BLaER1 treated with 17β-estradiol and CSF1 and Interleukin-3, amounts not matched to agents 10 nM and 100 nM (cell line): ENCODE measurements at regions not wholly inside any gene's neighbourhood (a gene's known extent, or its start where the extent isn't known, plus 50 kb on each side); places are given as distances from the start of the nearest gene placed in this dataset.
"Not testable (repeated sequence)": the region's sequence is repeated elsewhere in the genome, so short reads cannot be mapped to it uniquely, and the experiment has no call there.

Source experiments
- H3K27ac ChIP-seq, 11 experiments: shearing (Covaris generic); formaldehyde crosslinking; 2 replicates each; pipeline ENCODE4 v1.8.1; 2022
- H3K27me3 ChIP-seq, 11 experiments: shearing (Covaris generic); formaldehyde crosslinking; 2 replicates each; pipeline ENCODE4 v1.8.1; 2022
- H3K36me3 ChIP-seq, 11 experiments: shearing (Covaris generic); formaldehyde crosslinking; 2 replicates each; pipeline ENCODE4 v1.8.1; 2022
- H3K4me1 ChIP-seq, 10 experiments: shearing (Covaris generic); formaldehyde crosslinking; 2 replicates each; pipeline ENCODE4 v1.8.1; 2022
- H3K4me2 ChIP-seq, 11 experiments: shearing (Covaris generic); formaldehyde crosslinking; 2 replicates each; pipeline ENCODE4 v1.8.1; 2022
- H3K4me3 ChIP-seq, 10 experiments: shearing (Covaris generic); formaldehyde crosslinking; 2 replicates each; pipeline ENCODE4 v1.8.1; 2022
- H3K9ac ChIP-seq, 11 experiments: shearing (Covaris generic); formaldehyde crosslinking; 2 replicates each; pipeline ENCODE4 v1.8.1; 2022
- H3K9me3 ChIP-seq, 11 experiments: shearing (Covaris generic); formaldehyde crosslinking; replicated peaks in 1 of 11; 2 replicates each; pipeline ENCODE4 v1.8.1; 2022
- H4K20me1 ChIP-seq, 11 experiments: shearing (Covaris generic); formaldehyde crosslinking; 2 replicates each; pipeline ENCODE4 v1.8.1; 2022
- Cebpa-rat ChIP-seq, 11 experiments: shearing (Covaris generic); IDR thresholded peaks; 2 replicates each; pipeline ENCODE4 v1.8.1; 2022

- H3K27ac ChIP-seq, H3K9ac ChIP-seq, H3K4me3 ChIP-seq, H3K4me2 ChIP-seq, H4K20me1 ChIP-seq, H3K4me1 ChIP-seq, H3K9me3 ChIP-seq, H3K36me3 ChIP-seq: not testable (repeated sequence)
- H3K27me3 ChIP-seq = peaks cover 21 to 76% (median 54%) of the 10 kb centered on the region in 11 experiments
These were observed 52.2 kb downstream of the HOXC4 start for GRCh38 chr12:54105809-54106208.

DNA sequence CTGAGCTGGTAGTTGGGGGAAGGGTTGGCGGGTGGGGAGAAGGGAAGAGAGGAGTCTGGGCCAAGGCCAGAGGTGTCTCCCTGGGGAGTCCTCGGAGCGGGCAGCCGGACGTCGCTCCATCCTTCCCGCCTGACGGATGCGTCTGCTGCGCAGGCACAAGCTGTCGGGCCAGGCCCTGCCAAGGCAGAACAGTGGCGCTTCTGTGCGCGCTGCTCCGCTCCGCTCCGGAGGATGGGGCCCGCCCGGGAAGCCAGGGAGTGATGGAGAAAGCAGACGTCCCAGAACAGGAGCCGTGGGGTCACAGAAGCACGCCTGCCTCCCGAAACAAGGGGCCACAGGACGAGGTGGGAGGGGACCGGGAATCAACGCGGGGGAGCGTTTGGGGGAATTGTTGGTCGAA lies 52.6 kb downstream of the HOXC4 start:
- not testable (repeated sequence) for H3K4me1 ChIP-seq, H3K9me3 ChIP-seq, H3K36me3 ChIP-seq, H3K4me3 ChIP-seq, H3K9ac ChIP-seq, H4K20me1 ChIP-seq, H3K4me2 ChIP-seq, H3K27ac ChIP-seq
- H3K27me3 ChIP-seq = peaks cover 21 to 75% (median 53%) of the 10 kb centered on the region in 11 experiments

DNA sequence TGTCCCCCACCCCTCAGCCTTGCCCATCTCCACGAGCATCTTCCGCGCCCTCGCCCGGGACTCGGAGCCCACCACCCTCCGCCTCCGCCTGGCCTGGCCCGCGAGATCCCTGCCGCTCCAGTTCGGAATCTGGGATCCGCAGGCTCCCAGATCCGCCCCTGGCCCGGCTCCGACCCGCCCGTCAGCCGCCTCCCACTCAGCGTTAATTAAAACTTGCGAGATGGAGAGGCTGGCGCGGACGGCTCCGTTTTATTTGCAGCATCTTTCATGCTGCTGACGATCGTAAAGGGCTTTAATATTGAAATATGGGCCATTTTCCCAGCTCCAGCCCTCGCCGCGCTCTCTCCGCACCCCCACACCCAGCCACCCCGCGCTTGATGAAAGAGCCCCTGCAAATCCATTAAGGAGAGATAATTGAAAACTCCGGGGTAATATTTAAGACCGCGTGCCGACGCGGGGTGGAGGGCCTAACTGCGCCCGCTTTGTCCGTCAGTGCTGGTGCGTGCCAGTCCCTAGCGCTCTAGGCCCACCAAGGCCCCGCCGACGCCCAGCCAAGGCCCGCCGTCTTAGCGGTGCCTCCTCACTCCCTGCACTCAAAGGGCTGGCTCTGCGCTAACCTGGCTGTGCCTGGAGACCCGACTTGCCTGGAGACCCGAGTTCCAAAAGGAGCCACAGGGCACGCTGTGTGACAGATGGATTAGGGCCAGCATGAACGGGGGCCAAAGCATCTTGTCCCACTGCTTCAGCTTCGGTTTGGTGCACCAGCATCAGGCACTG lies 53.4 kb downstream of the HOXC4 start:
- H3K27ac ChIP-seq, H3K9ac ChIP-seq, H3K36me3 ChIP-seq, H4K20me1 ChIP-seq, H3K9me3 ChIP-seq, H3K4me3 ChIP-seq, H3K4me2 ChIP-seq, H3K4me1 ChIP-seq: not testable (repeated sequence)
- H3K27me3 ChIP-seq = peaks cover 21 to 77% (median 59%) of the 10 kb centered on the region in 11 experiments

GRCh38 chr12:54112336-54112735 lies 58.7 kb downstream of the HOXC4 start:
- H3K4me3 ChIP-seq, H4K20me1 ChIP-seq, H3K36me3 ChIP-seq, H3K9ac ChIP-seq, H3K4me1 ChIP-seq, H3K27ac ChIP-seq, H3K4me2 ChIP-seq, H3K9me3 ChIP-seq: not testable (repeated sequence)
- H3K27me3 ChIP-seq = peaks cover 17 to 86% (median 70%) of the 10 kb centered on the region in 11 experiments

GRCh38 chr12:54116055-54116454 lies 62.4 kb downstream of the HOXC4 start:
- H3K27me3 ChIP-seq = peaks cover 12 to 75% (median 59%) of the 10 kb centered on the region in 11 experiments; a peak in 21 of 22 replicates
- H3K27ac ChIP-seq, H3K4me2 ChIP-seq, H3K9me3 ChIP-seq, H4K20me1 ChIP-seq, H3K36me3 ChIP-seq, H3K9ac ChIP-seq, H3K4me3 ChIP-seq: not testable (repeated sequence)
- H3K4me1 ChIP-seq = peaks cover 4 to 13% (median 9%) of the 10 kb centered on the region in 10 experiments; a peak in 14 of 20 replicates

- peaks cover 4 to 13% (median 9%) of the 10 kb centered on the region in 10 experiments; a peak in 14 of 20 replicates for H3K4me1 ChIP-seq
- not testable (repeated sequence) for H3K36me3 ChIP-seq, H3K9ac ChIP-seq, H4K20me1 ChIP-seq, H3K4me3 ChIP-seq, H3K27ac ChIP-seq, H3K4me2 ChIP-seq, H3K9me3 ChIP-seq
- peaks cover 20 to 75% (median 59%) of the 10 kb centered on the region in 11 experiments for H3K27me3 ChIP-seq
These were observed 63.8 kb downstream of the HOXC4 start for GRCh38 chr12:54117392-54117791.

DNA sequence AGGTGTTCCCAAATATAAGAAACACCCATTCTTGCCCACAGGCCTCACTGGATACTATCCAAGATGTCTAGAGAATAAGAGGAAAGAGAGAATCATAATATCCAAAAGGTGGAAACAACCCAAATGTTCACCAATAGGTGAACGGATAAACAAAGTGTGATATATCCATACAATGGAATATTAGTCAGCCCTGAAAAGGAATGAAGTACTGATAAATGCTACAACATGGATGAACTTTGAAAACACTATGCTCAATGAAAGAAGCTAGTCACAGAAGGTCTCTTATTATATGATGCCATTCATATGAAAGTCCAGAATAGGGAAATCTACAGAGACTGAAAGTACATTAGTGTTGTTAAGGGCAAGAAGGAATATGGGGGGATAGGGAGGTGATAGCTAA lies 65.4 kb downstream of the HOXC4 start:
- not testable (repeated sequence) for H3K4me2 ChIP-seq, H3K36me3 ChIP-seq, H3K4me3 ChIP-seq, H3K27ac ChIP-seq, H3K9ac ChIP-seq, H3K9me3 ChIP-seq, H4K20me1 ChIP-seq
- H3K27me3 ChIP-seq = peaks cover 31 to 77% (median 65%) of the 10 kb centered on the region in 11 experiments
- peaks cover 4 to 18% (median 9%) of the 10 kb centered on the region in 10 experiments; a peak in 14 of 20 replicates for H3K4me1 ChIP-seq

DNA sequence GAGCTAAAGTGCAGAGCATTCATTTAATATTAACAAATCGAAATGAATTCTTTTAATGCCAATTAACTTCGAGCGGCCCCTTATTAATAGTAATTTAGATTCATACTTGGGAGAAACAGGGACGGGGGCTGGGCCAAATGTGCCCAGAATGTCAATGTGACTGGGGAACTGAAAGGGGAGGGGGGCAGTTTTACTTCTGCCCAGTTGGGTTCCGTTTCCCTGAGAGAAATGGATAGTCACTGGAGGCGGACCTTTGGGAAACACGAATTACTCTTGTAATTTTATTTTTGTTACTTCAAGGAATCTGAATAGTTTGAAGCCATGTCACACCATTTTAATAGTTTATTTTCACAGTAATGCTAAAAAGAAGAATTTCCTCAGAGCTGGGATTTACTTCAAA lies 64.8 kb downstream of the SMUG1 start:
- not testable (repeated sequence) for H3K9ac ChIP-seq, H3K9me3 ChIP-seq, H3K36me3 ChIP-seq, H3K27ac ChIP-seq, H3K4me3 ChIP-seq
- Histone ChIP-seq H3K4me2 (peak overlapping the region in 3 of 11 experiments; percentile 17 to 37 (median 33); a peak in 4 of 22 replicates), H3K4me1 (peaks cover 13 to 38% (median 23%) of the 10 kb centered on the region in 10 experiments; a peak in 18 of 20 replicates), H4K20me1 (peaks cover 0 to 36% (median 18%) of the 10 kb centered on the region in 11 experiments; a peak in 16 of 22 replicates), H3K27me3 (peaks cover 75 to 95% (median 89%) of the 10 kb centered on the region in 11 experiments)

GRCh38 chr12:54125708-54126028 lies 63.1 kb downstream of the SMUG1 start:
- not testable (repeated sequence) for H3K27ac ChIP-seq
- peaks cover 89 to 100% (median 96%) of the 10 kb centered on the region in 11 experiments for H3K27me3 ChIP-seq
- peaks cover 8 to 28% (median 14%) of the 10 kb centered on the region in 10 experiments; a peak in 18 of 20 replicates for H3K4me1 ChIP-seq

GRCh38 chr12:54126029-54126695 lies 62.6 kb downstream of the SMUG1 start:
- Histone ChIP-seq H3K9me3 (no peaks in the 10 kb centered on the region), H4K20me1 (peaks cover 0 to 43% (median 19%) of the 10 kb centered on the region in 11 experiments; a peak in 16 of 22 replicates), H3K27me3 (peaks cover 91 to 100% (median 100%) of the 10 kb centered on the region in 11 experiments), H3K4me1 (peaks cover 8 to 24% (median 14%) of the 10 kb centered on the region in 10 experiments; a peak in 18 of 20 replicates), H3K4me3 (peak overlapping the region in 4 of 10 experiments; percentile 6 to 41 (median 28); a peak in 5 of 20 replicates), H3K27ac (no peak overlapping the region), H3K9ac (no peak overlapping the region), H3K4me2 (peak overlapping the region in 10 of 11 experiments; percentile 15 to 90 (median 68); a peak in 18 of 22 replicates), H3K36me3 (no peaks in the 10 kb centered on the region)
- no peak for TF ChIP-seq Cebpa-rat (IDR thresholded peaks at IDR 0.05)

More at GRCh38 chr12:54125708-54126028, 63.1 kb downstream of the SMUG1 start:
- H3K9ac ChIP-seq, H3K9me3 ChIP-seq, H3K36me3 ChIP-seq, H3K4me2 ChIP-seq, H3K4me3 ChIP-seq: not testable (repeated sequence)
- peaks cover 0 to 43% (median 19%) of the 10 kb centered on the region in 11 experiments; a peak in 16 of 22 replicates for H4K20me1 ChIP-seq
